ENCODE measurements at regions not wholly inside any gene's neighbourhood (a gene's known extent, or its start where the extent isn't known, plus 50 kb on each side); places are given as distances from the start of the nearest gene placed in this dataset.
A peak's percentile ranks its signal among the peaks of the same experiment; 100 is the strongest.
"Not testable (repeated sequence)": the region's sequence is repeated elsewhere in the genome, so short reads cannot be mapped to it uniquely, and the experiment has no call there.

DNA sequence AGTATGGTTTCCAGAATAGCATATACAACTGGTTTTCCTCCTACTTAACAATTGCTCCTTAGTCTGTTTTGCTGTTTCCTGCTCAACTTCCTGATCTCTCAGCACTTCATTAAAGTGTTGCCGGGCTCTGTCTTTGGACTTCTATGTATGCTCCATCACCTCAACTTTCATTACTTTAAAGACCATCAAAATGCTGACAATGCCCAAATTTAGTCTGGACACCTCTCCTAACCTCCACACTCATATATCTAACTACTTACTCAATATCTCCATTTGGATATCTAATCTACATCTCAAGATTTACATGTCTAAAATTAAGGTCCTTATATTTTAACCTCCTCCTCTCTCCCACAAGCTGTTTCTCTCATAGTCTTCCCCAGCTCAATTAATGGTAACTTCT is 54.4 kb upstream of the LGR5 start:
- no peak for DNase-seq (ENCODE audit: low read depth in 2 of 3, low spot score in 2 of 3)

DNA sequence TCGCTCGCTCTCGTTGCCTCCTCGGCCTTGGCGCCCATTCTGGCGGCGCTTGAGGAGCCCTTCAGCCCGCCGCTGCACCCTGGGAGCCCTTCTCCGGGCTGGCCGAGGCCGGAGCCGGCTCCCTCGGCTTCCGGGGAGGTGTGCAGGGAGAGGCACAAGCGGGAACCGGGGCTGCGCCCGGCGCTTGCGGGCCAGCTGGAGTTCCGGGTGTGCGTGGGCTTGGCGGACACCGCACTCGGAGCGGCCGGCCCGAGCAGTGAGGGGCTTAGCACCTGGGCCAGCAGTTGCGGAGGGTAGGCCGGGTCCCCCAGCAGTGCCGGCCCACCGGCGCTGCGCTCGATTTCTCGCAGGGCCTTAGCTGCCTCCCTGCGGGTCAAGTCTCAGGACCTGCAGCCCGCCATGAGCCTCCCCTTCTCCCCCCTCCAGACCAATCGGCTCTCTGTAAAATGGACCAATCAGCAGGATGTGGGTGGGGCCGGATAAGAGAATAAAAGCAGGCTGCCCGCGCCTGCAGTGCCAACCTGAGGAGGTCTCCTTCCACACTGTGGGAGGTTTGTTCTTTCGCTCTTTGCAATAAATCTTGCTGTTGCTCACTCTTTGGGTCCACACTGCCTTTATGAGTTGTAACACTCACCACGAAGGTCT is 62.8 kb upstream of the LGR5 start:
- DNase-seq (ENCODE audit: low read depth in 2 of 3, low spot score in 2 of 3), result not testable (repeated sequence)

DNA sequence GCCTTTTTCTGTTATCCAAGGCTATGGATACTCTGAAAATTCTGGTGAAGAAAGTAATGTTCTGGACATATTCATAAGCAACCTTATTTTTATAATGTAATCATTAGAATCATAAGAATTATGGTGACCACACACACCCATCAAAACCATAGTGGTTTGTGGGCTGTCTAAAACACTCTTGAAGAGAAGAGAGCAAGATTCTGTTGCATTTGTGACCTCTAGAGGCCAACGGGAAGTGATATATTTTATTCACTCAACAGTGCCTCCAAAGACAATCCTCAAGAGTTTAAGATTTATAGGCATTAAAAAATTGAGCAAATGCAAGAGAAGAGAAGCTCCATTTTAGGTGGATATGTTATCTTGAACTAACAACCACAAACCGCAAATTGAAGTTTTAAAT is 68.5 kb upstream of the LGR5 start:
- DNase-seq (ENCODE audit: low read depth in 2 of 3, low spot score in 2 of 3), result peak in 2 of 3 donors; percentile 36 to 71

DNA sequence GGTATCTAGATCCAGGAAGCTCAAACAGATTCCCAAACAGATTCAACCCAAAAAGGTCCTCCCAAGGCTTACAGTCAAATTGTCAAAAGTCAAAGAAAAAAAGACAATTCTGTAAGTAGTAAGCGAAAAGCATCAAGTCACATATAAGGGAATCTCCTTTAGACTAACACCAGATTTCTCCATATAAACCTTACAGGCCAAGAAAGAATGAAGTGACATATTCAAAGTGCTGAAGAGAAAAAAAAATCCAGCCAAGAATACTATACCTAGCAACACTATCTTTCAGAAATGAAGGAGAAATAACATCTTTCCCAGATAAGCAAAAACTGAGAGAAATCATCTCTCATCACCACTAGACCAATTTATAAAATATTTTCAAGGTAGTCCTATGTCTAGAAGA is 79.6 kb upstream of the LGR5 start:
- DNase-seq (ENCODE audit: low read depth in 2 of 3, low spot score in 2 of 3), result no peak

DNA sequence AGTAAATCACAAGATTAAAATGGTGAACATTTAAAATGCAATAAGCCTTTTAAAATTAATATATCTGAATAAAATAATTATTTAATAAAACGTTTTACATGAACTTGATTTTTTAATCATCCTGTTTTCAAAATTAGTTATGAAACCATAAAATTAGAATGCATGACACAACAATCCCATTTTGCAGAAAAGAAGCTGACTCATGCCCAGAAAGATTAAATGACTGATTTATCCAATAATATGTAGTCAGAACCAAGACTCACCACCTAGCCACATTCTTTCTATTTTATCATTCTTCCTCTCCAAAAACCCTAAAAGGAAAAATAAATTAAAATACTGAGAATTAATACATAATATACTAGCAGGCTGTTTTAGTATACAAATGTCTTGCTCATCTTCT is 83.0 kb upstream of the LGR5 start:
- DNase-seq (ENCODE audit: low read depth in 2 of 3, low spot score in 2 of 3), result no peak

DNA sequence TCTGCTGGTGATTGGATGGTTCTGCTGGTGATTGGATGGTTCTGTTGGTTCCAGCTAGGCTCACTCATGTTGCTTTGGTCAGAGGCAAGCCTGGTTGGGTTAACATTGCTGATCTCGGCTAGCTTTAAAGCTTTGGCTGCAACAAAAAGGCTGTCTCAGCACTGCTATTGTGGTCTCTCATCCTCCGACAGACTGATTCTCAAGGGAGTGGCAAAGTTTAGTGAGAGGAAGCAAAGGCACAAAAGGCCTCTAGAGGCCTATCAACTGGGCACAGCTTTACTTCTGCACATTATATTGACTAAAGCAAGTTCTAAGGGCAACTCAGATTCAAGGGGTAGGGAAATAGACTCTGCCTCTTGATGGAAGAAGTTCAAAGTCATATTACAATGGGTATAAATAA is 84.7 kb upstream of the LGR5 start:
- DNase-seq (ENCODE audit: low read depth in 2 of 3, low spot score in 2 of 3), result no peak

DNA sequence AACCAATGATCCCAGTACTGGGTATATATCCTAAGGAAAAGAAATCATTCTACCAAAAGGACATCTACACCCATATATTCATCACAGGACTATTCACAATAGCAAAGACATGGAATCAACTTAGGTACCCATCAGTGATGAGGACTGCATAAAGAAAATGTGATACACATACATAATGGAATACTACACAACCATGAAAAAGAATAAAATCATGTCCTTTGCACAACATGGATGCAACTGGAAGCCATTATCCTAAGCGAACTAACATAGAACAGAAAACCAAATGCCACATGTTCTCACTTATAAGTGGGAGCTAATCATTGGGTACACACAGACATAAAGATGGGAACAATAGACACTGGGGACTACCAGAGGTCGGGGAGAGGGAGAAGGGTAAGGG is 86.0 kb upstream of the LGR5 start:
- no peak for DNase-seq (ENCODE audit: low read depth in 2 of 3, low spot score in 2 of 3)

DNA sequence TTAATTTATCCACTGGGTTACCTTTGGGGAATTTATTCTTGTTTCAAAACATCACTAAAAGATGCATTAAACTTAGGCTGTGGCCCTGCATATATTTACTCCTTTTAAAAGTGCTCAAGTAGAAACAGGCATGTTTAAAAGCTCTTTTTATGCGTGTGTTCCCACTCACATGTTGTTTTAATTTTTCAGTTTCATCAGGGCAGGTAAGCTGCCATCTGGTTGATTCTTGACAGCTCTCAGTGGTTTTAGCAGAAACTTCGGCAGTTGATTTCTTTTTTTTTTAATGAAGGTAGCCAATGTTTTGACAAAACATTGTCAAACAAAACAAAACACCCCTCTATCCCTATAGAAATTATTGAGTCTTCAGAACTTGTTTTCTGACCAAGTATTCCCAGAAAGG is 89.6 kb upstream of the LGR5 start:
- no peak for DNase-seq (ENCODE audit: low read depth in 2 of 3, low spot score in 2 of 3)

DNA sequence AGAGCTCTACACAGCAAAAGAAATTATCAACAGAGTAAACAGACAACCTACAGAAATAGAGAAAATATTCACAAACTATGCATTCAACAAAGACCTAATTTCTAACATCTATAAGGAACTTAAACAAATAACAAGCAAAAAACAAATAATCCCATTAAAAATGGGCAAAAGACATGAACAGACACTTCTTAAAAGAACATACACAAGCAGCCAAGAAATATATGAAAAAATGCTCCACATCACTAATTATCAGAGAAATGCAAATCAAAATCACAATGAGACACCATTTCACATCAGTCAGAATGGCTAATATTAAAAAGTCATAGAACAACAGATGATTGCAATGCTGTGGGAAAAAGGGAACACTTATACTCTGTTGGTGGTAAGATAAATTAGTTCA is 100.7 kb upstream of the LGR5 start:
- no peak for DNase-seq (ENCODE audit: low read depth in 2 of 3, low spot score in 2 of 3)

DNA sequence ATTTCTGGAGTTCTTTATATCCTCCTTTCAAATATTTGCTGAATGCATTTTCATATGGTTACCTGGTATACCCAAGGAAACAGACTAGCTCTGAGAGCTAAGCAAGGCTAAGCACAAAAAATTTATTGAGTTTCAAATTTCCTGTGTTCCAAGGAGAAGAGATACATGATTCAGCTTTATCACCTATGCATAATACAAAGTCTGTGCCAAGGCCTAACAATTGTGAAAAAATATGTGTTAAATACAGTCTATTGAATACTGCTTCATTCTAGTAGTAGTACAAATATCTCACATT is 103.7 kb upstream of the LGR5 start:
- no peak for DNase-seq (ENCODE audit: low read depth in 2 of 3, low spot score in 2 of 3)

DNA sequence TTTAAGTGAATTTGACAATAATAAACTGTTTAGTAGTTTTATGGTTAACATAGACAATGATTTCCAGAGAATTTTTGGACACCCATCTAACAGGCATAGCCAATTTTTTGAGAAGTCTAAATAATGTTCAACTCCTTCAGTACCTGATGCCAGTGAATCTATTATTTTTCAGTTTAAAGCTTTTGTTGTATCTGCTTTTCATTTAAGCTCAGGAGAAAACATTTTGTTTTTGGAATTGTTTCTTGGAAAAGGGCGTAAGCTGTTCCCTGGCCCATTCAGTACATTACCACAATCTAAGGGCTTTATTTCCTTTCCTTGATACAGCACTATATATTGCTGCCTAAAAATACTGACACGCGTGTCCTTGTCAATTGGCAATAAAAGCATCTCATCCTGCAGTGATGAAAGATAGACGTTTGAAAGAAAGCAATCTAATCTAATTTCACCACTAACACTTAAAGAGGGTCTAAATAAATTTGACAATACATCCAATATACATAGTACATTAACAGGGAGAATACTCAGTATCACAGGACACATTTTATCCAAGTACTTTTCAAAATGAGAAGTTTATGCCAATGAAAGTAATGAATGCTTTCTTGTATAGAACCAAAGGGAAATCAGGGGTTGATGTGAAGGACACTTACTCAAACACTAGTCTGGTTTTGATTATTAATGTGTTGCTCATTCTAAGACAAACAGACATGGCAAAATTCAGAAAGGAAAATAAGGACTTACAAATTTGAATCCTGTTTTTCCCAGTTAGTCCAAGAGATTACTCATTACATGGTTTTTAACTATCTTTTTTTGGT is 104.2 kb upstream of the LGR5 start:
- no peak for DNase-seq (ENCODE audit: low read depth in 2 of 3, low spot score in 2 of 3)

DNA sequence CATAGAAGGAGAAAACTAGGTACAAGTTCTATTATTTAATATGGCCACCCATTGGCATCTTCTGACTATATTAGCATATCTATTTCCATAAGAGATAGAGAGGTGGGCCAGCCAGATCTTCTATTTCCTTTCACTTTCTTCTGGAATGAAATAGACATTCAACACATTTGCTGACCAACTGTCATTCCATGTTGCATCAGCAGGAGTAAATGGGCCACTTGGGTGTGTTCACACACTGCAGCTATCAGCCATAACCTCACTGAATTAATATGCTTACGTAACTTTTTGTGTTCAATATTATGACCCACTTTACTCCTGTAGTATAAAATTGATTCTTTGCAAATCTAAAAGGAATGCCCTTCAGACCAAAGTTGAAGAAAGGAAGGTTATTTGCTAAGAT is 106.2 kb upstream of the LGR5 start:
- no peak for DNase-seq (ENCODE audit: low read depth in 2 of 3, low spot score in 2 of 3)

DNA sequence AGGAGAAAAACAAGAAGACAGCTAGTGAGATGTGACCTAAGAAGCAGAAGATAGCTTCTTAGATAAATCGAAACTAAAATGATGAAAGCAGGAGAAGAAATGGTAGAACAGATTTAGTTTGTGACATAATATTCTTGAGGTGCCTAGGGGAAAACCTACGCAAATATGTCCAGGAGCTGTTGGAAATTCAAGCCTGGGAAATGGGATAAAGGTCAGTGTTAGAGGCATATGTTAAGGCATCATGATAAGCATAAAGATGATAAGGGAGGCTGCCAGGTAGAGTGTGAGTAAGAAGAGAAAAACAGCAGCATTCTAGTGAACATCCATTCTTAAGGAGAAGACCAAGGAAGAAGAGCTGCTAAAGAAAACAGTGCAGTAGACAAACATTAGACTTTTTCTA is 109.6 kb upstream of the LGR5 start:
- DNase-seq (ENCODE audit: low read depth in 2 of 3, low spot score in 2 of 3), result no peak

DNA sequence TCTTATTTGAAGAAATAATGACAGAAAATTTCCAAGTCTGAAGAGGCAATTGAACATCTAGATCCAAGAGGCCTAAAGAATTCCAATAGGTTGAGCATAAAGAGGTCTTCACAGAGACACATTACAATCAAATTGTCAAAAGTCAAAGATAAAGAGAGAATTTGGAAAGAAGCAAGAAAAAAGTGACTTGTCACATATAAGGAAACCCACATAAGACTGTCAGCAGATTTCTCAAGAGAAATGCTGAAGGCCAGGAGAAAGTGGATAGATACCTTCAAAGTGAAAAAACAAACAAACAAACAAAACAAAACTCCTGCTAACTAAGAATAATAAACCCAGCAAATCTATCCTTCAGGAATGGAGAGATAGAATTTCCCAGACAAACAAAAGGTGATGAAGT is 118.1 kb upstream of the LGR5 start:
- DNase-seq (ENCODE audit: low read depth in 2 of 3, low spot score in 2 of 3), result no peak

DNA sequence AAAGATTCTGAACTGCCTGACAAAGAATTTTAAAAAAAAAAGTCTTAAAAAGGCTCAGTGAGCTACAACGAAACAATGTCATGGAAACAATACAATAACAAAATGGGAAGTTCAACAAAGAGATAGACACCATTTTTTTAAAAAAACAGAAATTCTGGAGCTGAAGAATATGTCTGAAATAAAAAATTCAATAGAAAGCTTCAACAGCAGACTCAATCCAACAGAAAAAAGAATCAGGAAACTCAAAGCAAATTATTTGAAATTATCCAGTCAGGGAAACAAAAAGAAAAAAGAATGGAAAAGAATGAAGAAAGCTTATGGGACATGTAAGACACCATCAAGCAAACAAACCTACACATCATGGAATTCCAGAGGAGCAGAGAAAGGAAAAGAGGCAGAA is 118.5 kb upstream of the LGR5 start:
- DNase-seq (ENCODE audit: low read depth in 2 of 3, low spot score in 2 of 3), result no peak

DNA sequence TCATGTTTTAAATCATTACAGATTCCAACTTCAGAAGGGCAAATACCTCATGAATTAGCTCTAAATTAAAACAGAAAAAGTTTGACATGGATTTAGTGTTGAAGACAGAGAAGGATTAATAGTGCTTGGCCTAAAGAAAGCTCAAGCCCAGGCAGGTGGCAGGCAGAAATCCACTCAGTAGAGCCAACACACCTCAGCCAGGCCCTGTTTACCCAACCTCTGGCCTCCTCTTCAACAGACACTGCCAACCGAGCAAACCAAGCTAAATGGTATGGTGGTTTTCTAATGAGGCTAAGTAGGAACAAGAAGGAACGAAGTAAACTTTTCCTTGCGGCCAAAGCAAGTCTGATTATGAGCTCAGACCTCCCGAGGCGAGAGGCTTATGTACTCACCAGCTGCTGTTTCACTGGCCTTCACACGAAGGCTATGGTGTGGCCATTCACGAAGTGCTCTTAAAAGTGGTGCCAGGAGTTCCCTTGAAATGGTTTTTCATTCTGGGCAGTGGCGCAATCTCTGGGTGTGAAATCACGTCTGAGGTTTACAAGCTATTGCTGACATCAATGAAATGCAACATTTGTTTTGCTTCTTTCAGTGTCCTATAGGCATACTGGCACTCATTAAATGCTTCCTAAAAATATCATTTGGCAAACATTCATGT is 124.1 kb upstream of the LGR5 start:
- no peak for DNase-seq (ENCODE audit: low read depth in 2 of 3, low spot score in 2 of 3)

DNA sequence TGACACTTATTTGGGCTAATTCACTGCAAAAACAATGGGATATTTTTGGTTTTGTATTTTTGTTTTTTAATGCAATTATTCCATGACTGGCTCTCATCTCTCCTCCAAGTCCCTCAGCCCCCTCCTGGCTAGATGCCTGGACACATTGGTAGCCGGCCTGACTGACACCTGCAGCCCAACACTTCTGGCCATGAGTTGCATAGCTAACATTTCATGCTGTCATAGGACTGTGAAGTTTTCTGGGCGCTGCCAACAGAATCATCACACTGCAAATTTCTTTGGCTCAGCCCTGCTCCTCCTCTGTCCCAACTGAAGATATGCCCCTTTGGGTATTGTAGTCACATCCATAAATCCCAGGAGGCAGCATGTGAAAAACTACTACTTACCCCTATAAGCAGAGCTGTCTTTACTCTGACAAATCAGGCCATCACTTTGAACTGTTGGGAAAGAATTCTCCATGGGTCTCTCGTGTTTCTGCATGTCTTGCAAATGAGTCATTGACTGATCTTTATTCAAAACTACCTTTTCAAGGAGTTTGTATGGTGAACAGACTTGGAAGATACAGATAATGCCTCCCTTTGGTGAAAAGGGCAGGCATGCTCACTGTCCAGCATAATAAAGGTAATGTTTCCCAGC is 126.7 kb upstream of the LGR5 start:
- no peak for DNase-seq (ENCODE audit: low read depth in 2 of 3, low spot score in 2 of 3)

DNA sequence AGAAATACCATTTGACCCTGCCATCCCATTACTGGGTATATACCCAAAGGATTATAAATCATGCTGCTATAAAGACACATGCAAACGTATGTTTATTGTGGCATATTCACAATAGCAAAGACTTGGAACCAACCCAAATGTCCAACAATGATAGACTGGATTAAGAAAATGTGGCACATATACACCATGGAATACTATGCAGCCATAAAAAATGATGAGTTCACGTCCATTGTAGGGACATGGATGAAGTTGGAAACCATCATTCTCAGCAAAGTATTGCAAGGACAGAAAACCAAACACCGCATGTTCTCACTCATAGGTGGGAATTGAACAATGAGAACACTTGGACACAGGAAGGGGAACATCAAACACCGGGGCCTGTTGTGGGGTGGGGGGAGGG is 128.0 kb upstream of the LGR5 start:
- DNase-seq (ENCODE audit: low read depth in 2 of 3, low spot score in 2 of 3), result not testable (repeated sequence)

DNA sequence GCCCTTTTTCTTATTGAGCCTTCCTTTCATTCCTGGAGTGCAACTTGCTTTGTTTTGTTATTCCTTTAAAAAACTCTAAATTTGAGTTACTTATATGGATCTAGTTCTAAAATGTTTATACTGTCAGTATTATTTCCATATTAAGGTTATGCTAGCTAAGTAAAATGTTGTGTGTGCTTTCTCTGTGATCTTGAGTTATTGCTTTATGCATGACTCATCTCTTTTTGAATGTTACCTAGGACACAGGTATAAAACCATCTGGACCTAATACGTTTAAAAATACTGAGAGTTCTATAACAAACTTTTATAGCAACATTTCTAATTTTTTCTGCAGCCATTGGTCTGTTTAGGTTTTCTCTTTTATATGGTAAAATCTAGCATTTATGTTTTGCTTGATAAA is 132.8 kb upstream of the LGR5 start:
- no peak for DNase-seq (ENCODE audit: low read depth in 2 of 3, low spot score in 2 of 3)

DNA sequence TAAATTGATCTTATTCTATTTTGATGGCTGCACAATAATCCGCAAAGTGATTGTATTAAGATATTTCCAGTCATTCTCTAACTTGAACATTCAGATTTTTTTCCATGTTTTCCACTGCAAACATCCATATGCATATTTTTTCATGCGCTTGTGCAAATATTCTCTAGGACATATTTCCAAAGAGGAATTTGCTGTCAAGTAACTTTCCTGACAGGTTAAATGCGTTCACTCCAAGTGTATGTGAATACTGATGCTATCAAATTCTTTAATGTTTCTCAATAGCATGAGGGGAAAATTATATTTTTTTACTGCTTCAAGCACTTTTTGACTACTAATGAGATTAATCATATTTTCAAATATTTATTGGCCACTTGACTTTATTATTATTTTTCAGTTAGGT is 135.3 kb upstream of the LGR5 start:
- DNase-seq (ENCODE audit: low read depth in 2 of 3, low spot score in 2 of 3), result no peak

DNA sequence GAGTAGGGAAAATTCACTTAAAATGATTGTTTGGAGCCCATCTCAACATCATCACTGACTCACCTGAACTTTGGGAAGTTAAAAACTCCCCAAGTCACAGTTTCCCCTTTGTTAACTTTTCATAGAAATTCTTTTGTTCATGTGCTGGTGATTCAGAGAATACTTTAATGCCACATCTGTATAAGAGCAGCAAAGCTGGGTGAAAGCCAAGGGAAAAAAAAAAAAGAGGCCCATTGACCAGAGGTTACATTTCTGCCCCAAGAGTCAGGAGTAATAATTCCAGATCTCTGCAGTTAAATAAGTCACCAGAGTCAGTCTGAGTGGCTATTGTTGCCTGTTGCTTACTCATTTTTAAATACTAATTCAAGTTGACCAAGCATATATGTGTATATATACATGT is 136.4 kb upstream of the LGR5 start:
- no peak for DNase-seq (ENCODE audit: low read depth in 2 of 3, low spot score in 2 of 3)
